H1 (cell line): ENCODE measurements at regions not wholly inside any gene's neighbourhood (a gene's known extent, or its start where the extent isn't known, plus 50 kb on each side); places are given as distances from the start of the nearest gene placed in this dataset.

Experiments
- CTCF ChIA-PET: fragments of 300-600 bp; sonication (Branson Sonifier 250); formaldehyde crosslinking; loops from one replicate; lab custom pipeline; 2021; ENCODE audit not compliant: partially characterized antibody; lab: Charles Lee
- POLR2A ChIA-PET: fragments of 300-600 bp; sonication (Branson Sonifier 250); formaldehyde crosslinking; loops from one replicate; lab custom pipeline; 2021; ENCODE audit warnings: inconsistent platforms; ENCODE audit not compliant: partially characterized antibody; lab: Charles Lee
- DNase-seq, 2 experiments: peaks; one replicate each; pipeline versions ENCODE4 v3.0.0 to v3.0.0-alpha.2; 2010 to 2022; ENCODE audit warnings: low spot score in 2 of 2, low read depth in 1 of 2, mixed read lengths in 1 of 2
- FAIRE-seq: peaks from 2 replicates; lab custom pipeline; 2011; peaks lifted over from hg19 to GRCh38; lab: Jason Lieb, UNC
- H2AFZ ChIP-seq: 2 replicates; pipeline ENCODE4 v1.8.1; 2012; ENCODE audit warnings: low read length, inconsistent platforms
- H2AK5ac ChIP-seq: 2 replicates; pipeline ENCODE4 v1.6.1; 2013; ENCODE audit warnings: low read depth, low read length
- H2BK120ac ChIP-seq: replicated peaks from 2 replicates; pipeline ENCODE3; 2013; ENCODE audit warnings: low read depth, low read length, inconsistent platforms
- H2BK12ac ChIP-seq: 2 replicates; pipeline ENCODE4 v1.6.1; 2013; ENCODE audit warnings: low read depth, low read length
- H2BK15ac ChIP-seq: 2 replicates; pipeline ENCODE4 v1.6.1; 2013; ENCODE audit warnings: low read length
- H2BK20ac ChIP-seq: 2 replicates; pipeline ENCODE4 v1.6.1; 2013; ENCODE audit warnings: low read length
- H2BK5ac ChIP-seq: 2 replicates; pipeline ENCODE4 v1.6.1; 2013; ENCODE audit warnings: low read depth, low read length
- H3K14ac ChIP-seq: 2 replicates; pipeline ENCODE4 v1.6.1; 2013; ENCODE audit warnings: inconsistent platforms; ENCODE audit not compliant: insufficient read length
- H3K18ac ChIP-seq: 2 replicates; pipeline ENCODE4 v1.6.1; 2013; ENCODE audit warnings: low read length; ENCODE audit errors: extremely low read depth
- H3K23ac ChIP-seq: 2 replicates; pipeline ENCODE4 v1.6.1; 2013; ENCODE audit warnings: inconsistent platforms; ENCODE audit not compliant: insufficient read length
- H3K23me2 ChIP-seq: 2 replicates; pipeline ENCODE4 v1.6.1; 2013; ENCODE audit warnings: low read depth, low read length
- H3K27ac ChIP-seq: 2 replicates; pipeline ENCODE4 v1.6.1; 2011; ENCODE audit warnings: low read depth, low read length, inconsistent platforms
- H3K27me3 ChIP-seq, 4 experiments: replicated peaks in 1 of 4; 1 replicate in 1 of 4; 2 replicates in 3 of 4; pipeline versions ENCODE4 v1.6.1 to v1.8.1; 2011 to 2013; ENCODE audit warnings: low read length in 3 of 4, mild to moderate bottlenecking in 3 of 4, inconsistent platforms in 2 of 4, mixed read lengths in 2 of 4, moderate library complexity in 1 of 4; ENCODE audit not compliant: control insufficient read depth in 3 of 4, insufficient read depth in 3 of 4; ENCODE audit errors: extremely low read depth in 1 of 4
- H3K36me3 ChIP-seq, 4 experiments: 2 replicates each; pipeline versions ENCODE4 v1.6.1 to v1.8.1; 2011 to 2013; ENCODE audit warnings: mild to moderate bottlenecking in 4 of 4, low read length in 3 of 4, moderate library complexity in 2 of 4, control low read depth in 1 of 4, inconsistent platforms in 1 of 4; ENCODE audit not compliant: insufficient read depth in 4 of 4, control insufficient read depth in 2 of 4
- H3K4ac ChIP-seq: replicated peaks from 2 replicates; pipeline ENCODE3; 2013; ENCODE audit warnings: low read length, low read depth, mixed read lengths, inconsistent platforms; ENCODE audit not compliant: insufficient read length
- H3K4me1 ChIP-seq, 4 experiments: replicated peaks in 1 of 4; 1 replicate in 1 of 4; 2 replicates in 3 of 4; pipeline versions ENCODE4 v1.6.1 to v1.8.1; 2011 to 2013; ENCODE audit warnings: low read length in 3 of 4, inconsistent platforms in 2 of 4, mixed read lengths in 1 of 4; ENCODE audit not compliant: insufficient read depth in 4 of 4, control insufficient read depth in 3 of 4
- H3K4me2 ChIP-seq, 2 experiments: 2 replicates each; pipeline versions ENCODE4 v1.6.1 to v1.8.1; 2011 to 2013; ENCODE audit warnings: low read depth in 2 of 2, low read length in 2 of 2, control low read depth in 1 of 2, inconsistent platforms in 1 of 2, mild to moderate bottlenecking in 1 of 2; ENCODE audit not compliant: insufficient read depth in 1 of 2
- H3K4me3 ChIP-seq, 4 experiments: fragments of 200-600, 300-600 bp in 1 of 4; sonication (generic), shearing (Covaris generic), sonication (Bioruptor Twin) in 1 of 4; 2 replicates each; pipeline versions ENCODE4 v1.5.1 to v1.8.1; 2011 to 2016; ENCODE audit warnings: low read length in 4 of 4, low read depth in 3 of 4, control low read depth in 2 of 4, inconsistent platforms in 2 of 4, mild to moderate bottlenecking in 2 of 4, mixed read lengths in 1 of 4, moderate library complexity in 1 of 4; ENCODE audit not compliant: insufficient read depth in 2 of 4; ENCODE audit errors: extremely low read depth in 1 of 4
- H3K56ac ChIP-seq: replicated peaks from 2 replicates; pipeline ENCODE3; 2013; ENCODE audit warnings: low read depth, mild to moderate bottlenecking, mixed read lengths, low read length, inconsistent platforms; ENCODE audit not compliant: insufficient read length
- H3K79me1 ChIP-seq: 2 replicates; pipeline ENCODE4 v1.6.1; 2013; ENCODE audit warnings: low read depth, low read length, control low read depth
- H3K79me2 ChIP-seq, 2 experiments: 2 replicates each; pipeline versions ENCODE4 v1.6.1 to v1.8.1; 2012 to 2013; ENCODE audit warnings: low read length in 2 of 2, mild to moderate bottlenecking in 2 of 2, inconsistent platforms in 1 of 2; ENCODE audit not compliant: insufficient read depth in 2 of 2, control insufficient read depth in 1 of 2
- H3K9ac ChIP-seq, 4 experiments: replicated peaks in 1 of 4; 1 replicate in 1 of 4; 2 replicates in 3 of 4; pipeline versions ENCODE4 v1.6.1 to v1.8.1; 2011 to 2013; ENCODE audit warnings: low read depth in 3 of 4, low read length in 3 of 4, control low read depth in 2 of 4, mild to moderate bottlenecking in 2 of 4, moderate library complexity in 2 of 4, inconsistent platforms in 1 of 4; ENCODE audit errors: extremely low read depth in 1 of 4
- H3K9me3 ChIP-seq, 2 experiments: 2 replicates each; pipeline versions ENCODE4 v1.6.1 to v1.8.1; 2012 to 2013; ENCODE audit warnings: mild to moderate bottlenecking in 2 of 2, moderate library complexity in 2 of 2, control low read depth in 1 of 2, inconsistent platforms in 1 of 2, low read depth in 1 of 2, low read length in 1 of 2, mixed read lengths in 1 of 2; ENCODE audit not compliant: insufficient read depth in 2 of 2
- H4K20me1 ChIP-seq, 2 experiments: replicated peaks in 1 of 2; 2 replicates each; pipeline versions ENCODE3 to v1.8.1; 2011 to 2013; ENCODE audit warnings: inconsistent platforms in 2 of 2, low read length in 2 of 2, mild to moderate bottlenecking in 1 of 2; ENCODE audit not compliant: insufficient read depth in 2 of 2, control insufficient read depth in 1 of 2
- H4K5ac ChIP-seq: 2 replicates; pipeline ENCODE4 v1.6.1; 2013; ENCODE audit warnings: low read length, low read depth, mixed read lengths, inconsistent platforms; ENCODE audit not compliant: insufficient read length
- H4K8ac ChIP-seq: 2 replicates; pipeline ENCODE4 v1.8.0; 2013; ENCODE audit warnings: mild to moderate bottlenecking, moderate library complexity, low read length, inconsistent platforms; ENCODE audit not compliant: insufficient read depth; ENCODE audit errors: extremely low read depth
- H4K91ac ChIP-seq: replicated peaks from 2 replicates; pipeline ENCODE3; 2013; ENCODE audit warnings: low read length, mixed read lengths, inconsistent platforms; ENCODE audit not compliant: insufficient read length
- TEAD4 ChIP-seq: IDR thresholded peaks from 2 replicates; pipeline ENCODE4 v1.6.1; 2012; ENCODE audit warnings: low read depth, low read length, inconsistent platforms, mixed read lengths
- WGBS, 2 experiments: shearing (Covaris generic) in 1 of 2; methylation state at CpG; one replicate each; pipeline versions ENCODE4 v1.1.6 to v1.1.7; 2013 to 2015; ENCODE audit warnings: low lambda C conversion rate in 2 of 2, mixed read lengths in 2 of 2, inconsistent platforms in 1 of 2, low coverage in 1 of 2, missing lambda C conversion rate in 1 of 2; ENCODE audit not compliant: insufficient replicate concordance in 2 of 2, insufficient coverage in 1 of 2, insufficient read length in 1 of 2; ENCODE audit errors: extremely low coverage in 1 of 2, missing lambda C conversion rate in 1 of 2; 5-methylcytosine and 5-hydroxymethylcytosine counted together
- TF ChIP-seq, protein P1 (sequence below): IDR thresholded peaks from 2 replicates; pipeline ENCODE4 v1.6.1; 2011; ENCODE audit warnings: low read depth, mild to moderate bottlenecking, low read length; ENCODE audit not compliant: insufficient read depth

GRCh38 chr3:137572931-137573330, 191.2 kb upstream of the SOX14 start:
- Histone ChIP-seq H3K9me3 (no peaks in the 10 kb centered on the region), H2BK120ac (no peak overlapping the region), H4K20me1 (no peaks in the 10 kb centered on the region), H2BK15ac (no peak overlapping the region), H2AK5ac (no peak overlapping the region), H3K79me1 (no peaks in the 10 kb centered on the region), H3K9ac (no peak overlapping the region), H2BK20ac (no peak overlapping the region), H3K23me2 (no peaks in the 10 kb centered on the region; the same call in 1 of the 2 replicates), H3K27ac (no peak overlapping the region), H3K4me2 (no peak overlapping the region), H3K27me3 (no peaks in the 10 kb centered on the region), H3K4me3 (no peak overlapping the region), H2BK5ac (no peak overlapping the region), H3K36me3 (no peaks in the 10 kb centered on the region), H4K8ac (no peak overlapping the region), H4K5ac (no peak overlapping the region), H2BK12ac (no peak overlapping the region), H3K23ac (no peak overlapping the region), H3K4ac (no peak overlapping the region), H4K91ac (no peak overlapping the region), H3K14ac (no peak overlapping the region), H3K18ac (no peak overlapping the region), H3K56ac (no peak overlapping the region), H2AFZ (peak overlapping the region; percentile 79; the same call in 1 of the 2 replicates), H3K4me1 (no peaks in the 10 kb centered on the region), H3K79me2 (no peaks in the 10 kb centered on the region)
- POLR2A ChIA-PET: no interaction called here
- DNase-seq (no peak), FAIRE-seq (no peak)
- 88% methylated on average over 3 of the region's 3 CpGs; no CpG with 5 or more reads in 1 of the 2 experiments for WGBS, 2 experiments
- TF ChIP-seq, protein P1, sequence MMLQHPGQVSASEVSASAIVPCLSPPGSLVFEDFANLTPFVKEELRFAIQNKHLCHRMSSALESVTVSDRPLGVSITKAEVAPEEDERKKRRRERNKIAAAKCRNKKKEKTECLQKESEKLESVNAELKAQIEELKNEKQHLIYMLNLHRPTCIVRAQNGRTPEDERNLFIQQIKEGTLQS: no peak
- TF ChIP-seq TEAD4: no peak
- CTCF ChIA-PET: interaction anchor here (0.7 to 0.8 kb wide), 2 partner anchors 120 to 462 kb away, joined by 3 to 4 read pairs; no protein-coding TSS in a partner anchor
